IPS-NIHi11 (cell line): ENCODE measurements at regions not wholly inside any gene's neighbourhood (a gene's known extent, or its start where the extent isn't known, plus 50 kb on each side); places are given as distances from the start of the nearest gene placed in this dataset.
"Not testable (repeated sequence)": the region's sequence is repeated elsewhere in the genome, so short reads cannot be mapped to it uniquely, and the experiment has no call there.

Experiments used
- DNase-seq: peaks from one replicate; pipeline ENCODE4 v3.0.0; 2012; ENCODE audit warnings: mixed read lengths, low spot score

- DNase-seq = no peak
These were observed 170.1 kb upstream of the PHACTR1 start for GRCh38 chr6:12546410-12547002.

- DNase-seq = no peak
These were observed 168.0 kb upstream of the PHACTR1 start for GRCh38 chr6:12548526-12548925.

GRCh38 chr6:12549445-12549844 is 167.1 kb upstream of the PHACTR1 start:
- DNase-seq = not testable (repeated sequence)

GRCh38 chr6:12554820-12555219 is 161.7 kb upstream of the PHACTR1 start:
- DNase-seq = not testable (repeated sequence)

DNA sequence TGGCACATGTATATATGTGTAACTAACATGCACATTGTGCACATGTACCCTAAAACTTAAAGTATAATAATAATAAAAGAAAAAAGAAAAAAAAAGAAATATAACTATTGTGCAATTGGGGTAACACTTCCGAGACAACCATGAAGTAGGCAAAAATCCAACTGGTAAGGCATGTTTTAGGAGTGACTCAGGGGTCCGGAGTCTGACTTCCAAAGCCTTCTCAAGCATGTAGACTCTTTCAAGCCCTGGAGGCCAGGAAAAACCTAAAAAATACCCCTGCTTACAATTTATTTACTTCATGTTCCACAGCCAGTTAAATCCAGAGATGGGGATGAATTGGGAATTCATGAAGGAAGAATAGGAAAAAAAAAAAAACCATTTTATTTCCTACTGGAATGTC is 161.3 kb upstream of the PHACTR1 start:
- DNase-seq = no peak

DNA sequence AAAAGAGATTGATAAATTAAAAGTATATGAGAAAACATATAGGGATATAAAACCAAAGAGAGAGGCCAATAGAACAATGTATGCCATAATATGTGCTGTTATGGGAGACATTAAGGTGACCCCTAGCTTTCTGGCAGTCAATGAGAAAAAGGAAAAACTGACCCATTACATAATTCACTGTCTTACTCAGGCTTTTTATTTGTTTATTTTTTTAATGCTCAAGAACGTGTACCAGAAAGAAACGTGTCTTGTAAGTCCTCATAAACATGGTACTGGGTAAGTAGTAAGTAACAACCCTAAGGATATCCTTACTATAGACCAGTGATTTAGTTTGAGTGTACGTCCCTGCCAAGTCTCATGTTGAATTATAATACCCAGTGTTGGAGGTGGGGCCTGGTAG is 160.8 kb upstream of the PHACTR1 start:
- no peak for DNase-seq

GRCh38 chr6:12557765-12558164 is 158.8 kb upstream of the PHACTR1 start:
- DNase-seq = no peak

DNA sequence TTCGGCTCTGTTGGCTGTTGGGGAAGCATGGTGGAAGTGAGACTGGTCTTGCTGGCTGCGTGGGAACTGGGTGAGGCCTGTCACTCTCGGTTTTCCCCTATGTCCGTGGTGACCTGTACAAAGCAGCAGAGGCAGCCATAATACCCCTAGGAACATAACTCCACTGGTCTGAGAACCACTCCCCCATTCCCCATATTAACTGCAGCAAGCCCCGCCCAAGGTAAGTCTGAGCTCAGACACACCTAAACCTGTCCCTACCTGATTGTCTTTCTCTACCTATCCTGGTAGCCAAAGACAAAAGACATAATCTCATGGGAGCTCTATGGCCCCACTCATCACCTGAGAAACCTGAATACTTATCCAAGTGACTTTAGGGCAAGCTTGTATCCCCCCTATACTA is 156.3 kb upstream of the PHACTR1 start:
- no peak for DNase-seq

DNA sequence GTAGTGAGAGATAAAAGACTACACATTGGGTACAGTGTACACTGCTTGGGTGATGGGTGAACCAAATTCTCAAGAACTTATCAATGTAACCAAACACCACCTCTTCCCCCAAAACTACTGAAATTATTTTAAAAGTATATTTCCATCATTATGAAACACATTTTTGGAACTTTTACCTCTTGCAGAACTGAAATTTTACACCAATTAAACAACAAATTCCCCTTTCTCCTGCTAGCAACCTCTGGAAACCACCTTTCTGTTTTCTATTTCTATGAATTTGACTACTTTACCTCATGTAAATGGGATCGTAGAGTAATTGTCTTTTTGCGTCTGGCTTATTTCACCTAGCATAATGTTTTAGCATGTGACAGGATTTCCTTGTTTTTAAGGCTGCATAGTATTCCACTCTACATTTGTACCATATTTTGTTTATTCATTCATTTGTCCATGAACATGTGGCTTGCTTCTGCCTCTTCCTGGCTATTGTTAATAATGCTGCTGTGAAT is 149.9 kb upstream of the PHACTR1 start:
- no peak for DNase-seq

GRCh38 chr6:12567682-12568081 is 148.9 kb upstream of the PHACTR1 start:
- no peak for DNase-seq

GRCh38 chr6:12569646-12570045 is 146.9 kb upstream of the PHACTR1 start:
- no peak for DNase-seq

DNA sequence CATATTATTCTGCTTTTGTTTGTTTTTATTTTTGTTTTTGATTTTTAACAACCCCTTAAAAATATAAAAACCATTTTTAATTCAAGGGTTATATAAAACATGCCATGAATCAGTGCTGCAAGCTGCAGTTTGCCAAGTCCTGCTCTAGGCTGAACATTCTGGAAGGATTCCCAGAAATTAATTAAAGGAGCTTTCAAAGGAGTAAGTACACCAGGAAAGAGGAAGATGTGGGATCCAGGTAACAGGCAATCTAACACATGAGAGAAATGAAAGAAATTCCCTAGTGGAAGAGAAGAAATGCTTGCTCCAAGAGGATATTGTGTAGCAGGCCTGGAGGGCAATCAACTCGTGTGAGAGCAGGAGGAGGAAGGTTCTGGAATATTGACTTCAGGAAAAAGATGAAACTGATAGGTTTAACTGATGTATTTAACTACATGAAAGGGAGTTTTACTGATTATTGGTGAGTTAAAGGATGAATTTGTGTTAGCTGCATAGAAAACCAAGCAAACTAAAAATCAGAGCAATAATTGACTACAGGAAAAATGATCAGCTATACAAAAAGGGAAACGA is 146.0 kb upstream of the PHACTR1 start:
- no peak for DNase-seq

DNA sequence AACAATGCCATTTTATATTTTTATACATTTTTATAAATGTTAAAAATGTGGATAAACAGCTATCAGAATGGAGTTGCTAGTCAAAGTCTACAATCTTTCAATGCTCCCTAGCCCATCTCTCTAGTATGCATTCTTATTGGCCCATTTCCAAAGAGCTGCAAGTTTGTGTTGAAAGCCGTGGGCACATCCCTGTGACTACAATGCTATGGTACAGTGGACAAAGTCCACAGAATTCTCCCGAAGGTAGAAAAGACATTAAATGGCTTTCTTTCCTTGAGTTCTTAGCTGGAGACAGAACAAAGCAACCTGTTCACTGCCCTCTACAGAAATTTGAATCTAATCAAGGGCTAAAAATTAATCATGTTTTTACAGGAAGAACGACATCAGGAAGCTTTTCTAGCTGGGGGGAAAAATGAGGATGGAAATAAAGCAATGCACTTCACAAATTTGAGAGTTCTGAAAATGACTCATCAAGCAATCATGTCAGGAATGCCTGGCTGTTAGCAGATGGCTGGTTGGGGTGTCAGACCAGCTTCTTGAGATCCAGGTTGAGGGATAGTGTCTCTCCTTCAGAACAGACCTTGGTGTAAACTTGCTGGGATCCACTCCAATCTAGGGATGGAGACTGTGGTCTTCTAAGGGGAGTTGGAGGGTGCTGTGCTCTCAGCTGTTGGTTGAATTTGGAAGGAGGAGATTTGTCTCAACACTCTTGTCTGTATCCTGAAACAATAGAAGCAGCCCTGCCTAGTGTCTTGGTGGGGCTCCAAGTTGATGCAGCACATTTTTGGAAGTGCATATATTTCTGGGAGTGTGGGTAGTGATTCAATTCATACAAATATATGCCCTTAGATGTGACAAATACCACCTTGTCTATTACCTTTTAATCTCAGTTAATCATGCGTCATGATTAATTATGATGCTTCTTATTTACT is 143.4 kb upstream of the PHACTR1 start:
- DNase-seq = peak; percentile 22

- no peak for DNase-seq
These were observed 140.6 kb upstream of the PHACTR1 start for GRCh38 chr6:12575961-12576360.

- DNase-seq = no peak
These were observed 140.2 kb upstream of the PHACTR1 start for GRCh38 chr6:12576389-12576788.

DNA sequence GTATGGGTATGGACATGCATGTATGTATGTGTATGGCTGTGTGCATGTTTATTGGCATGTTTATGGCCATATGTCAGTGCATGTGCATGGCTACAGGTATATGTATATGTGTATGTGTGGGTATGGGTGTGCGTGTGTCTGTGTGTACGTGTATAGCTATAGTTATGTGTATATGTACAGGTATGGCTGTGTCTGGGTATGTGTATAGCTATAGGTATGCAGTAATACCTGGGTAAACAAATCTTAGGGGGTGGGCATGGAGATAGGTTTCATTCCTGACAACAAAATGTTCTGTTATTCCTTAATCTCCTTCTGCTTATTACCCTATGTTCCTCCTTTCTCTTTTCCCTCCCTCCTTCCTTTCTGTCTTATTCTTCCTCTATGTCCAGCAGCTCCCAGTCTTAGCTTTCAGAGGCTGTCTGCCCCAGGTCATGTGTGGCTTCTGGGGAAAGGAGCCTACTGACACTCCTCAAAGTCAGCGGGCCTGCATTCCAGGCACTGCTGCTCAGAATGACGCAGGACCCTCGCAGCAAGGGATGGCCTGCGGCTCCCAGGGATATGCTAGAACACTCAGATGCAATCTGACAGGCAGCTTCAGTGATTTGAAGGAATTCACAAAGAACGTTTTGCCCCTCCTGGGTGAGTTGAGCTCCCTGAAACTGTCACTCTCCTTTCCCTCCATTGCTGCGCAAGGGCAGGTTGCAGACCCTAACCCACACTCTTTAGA is 139.3 kb upstream of the PHACTR1 start:
- peak; percentile 23 for DNase-seq

DNA sequence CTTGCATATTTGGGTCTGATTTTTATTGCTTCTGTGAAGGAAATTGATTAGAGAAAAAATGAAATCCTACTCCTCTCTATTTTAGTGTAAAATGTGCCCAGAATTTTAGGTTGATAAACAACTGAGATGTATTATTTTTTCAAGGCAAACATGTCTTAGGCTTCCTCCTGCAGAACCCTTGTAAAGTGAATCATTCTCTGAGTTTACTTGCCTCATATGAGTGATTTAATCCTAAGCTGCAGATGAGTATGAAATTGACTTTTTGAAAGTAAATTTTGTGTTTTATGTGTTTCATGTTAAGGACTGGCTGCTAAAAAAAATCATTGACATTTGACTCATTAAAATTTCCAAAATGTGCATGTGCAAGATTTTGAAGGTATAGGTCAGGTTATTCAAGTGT is 138.5 kb upstream of the PHACTR1 start:
- no peak for DNase-seq

- DNase-seq = no peak
These were observed 137.8 kb upstream of the PHACTR1 start for GRCh38 chr6:12578751-12579150.

GRCh38 chr6:12580290-12580689 is 136.3 kb upstream of the PHACTR1 start:
- DNase-seq = no peak

GRCh38 chr6:12582421-12583110 is 134.0 kb upstream of the PHACTR1 start:
- DNase-seq = no peak

DNA sequence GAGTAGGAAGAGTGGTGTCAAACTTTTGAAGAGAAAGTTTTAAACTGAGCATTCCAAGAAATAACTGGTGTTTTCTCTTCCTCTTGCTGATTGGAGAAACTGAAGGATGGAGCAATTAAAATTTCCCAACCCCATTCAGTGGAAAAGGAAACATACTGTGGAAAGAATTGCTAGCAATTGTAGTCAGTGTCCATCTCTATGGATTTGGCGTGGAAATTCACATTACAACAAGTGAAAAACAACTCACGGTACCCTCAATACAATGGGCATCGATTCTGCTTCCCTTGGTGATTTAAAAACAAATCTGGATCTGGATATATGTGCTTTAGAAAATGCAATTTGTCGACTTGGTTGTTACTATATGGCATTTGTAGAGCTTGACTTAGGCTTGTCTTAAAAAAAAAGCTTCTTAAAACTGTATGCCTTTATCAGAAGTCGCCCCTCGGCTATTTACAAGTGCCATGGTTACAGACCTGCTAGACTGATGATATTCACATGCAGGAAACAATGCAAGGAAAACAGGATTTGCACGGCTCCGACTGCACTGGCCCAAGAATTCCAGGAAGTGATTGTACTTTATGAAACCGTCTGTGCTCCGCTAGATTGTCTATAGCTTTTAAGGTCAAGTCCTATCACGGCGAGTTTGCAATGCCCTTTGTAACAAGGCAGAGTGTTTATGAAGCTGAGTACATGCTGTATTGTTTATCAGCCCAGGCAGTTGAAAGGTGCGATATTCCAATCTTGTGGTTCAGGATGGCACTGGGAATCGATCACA is 131.7 kb upstream of the PHACTR1 start:
- no peak for DNase-seq
